WERI-Rb-1 (cell line): ENCODE measurements at regions not wholly inside any gene's neighbourhood (a gene's known extent, or its start where the extent isn't known, plus 50 kb on each side); places are given as distances from the start of the nearest gene placed in this dataset.

Experiments
- DNase-seq: peaks from one replicate; pipeline ENCODE4 v3.0.0-alpha.2; 2020
- H3K27ac ChIP-seq: fragments of 250-450 bp; sonication (Bioruptor Pico); 2 replicates; pipeline ENCODE4 v1.5.1; 2020; ENCODE audit warnings: mild to moderate bottlenecking, moderate library complexity
- H3K27me3 ChIP-seq: fragments of 250-450 bp; sonication (Bioruptor Pico); 2 replicates; pipeline ENCODE4 v1.5.1; 2021; ENCODE audit warnings: mild to moderate bottlenecking, low read depth, moderate library complexity; ENCODE audit not compliant: insufficient read depth, severe bottlenecking
- H3K36me3 ChIP-seq: fragments of 250-450 bp; sonication (Bioruptor Pico); 2 replicates; pipeline ENCODE4 v1.5.1; 2020; ENCODE audit warnings: mild to moderate bottlenecking, moderate library complexity
- H3K4me3 ChIP-seq: 2 replicates; pipeline ENCODE4 v1.5.1; 2011; ENCODE audit warnings: low read depth, mild to moderate bottlenecking, control low read depth, low read length
- H3K9me3 ChIP-seq: fragments of 250-450 bp; sonication (Bioruptor Pico); 2 replicates; pipeline ENCODE4 v1.5.1; 2021; ENCODE audit warnings: mild to moderate bottlenecking, moderate library complexity; ENCODE audit not compliant: severe bottlenecking
- CTCF ChIP-seq: IDR thresholded peaks from 2 replicates; pipeline ENCODE4 v1.5.1; 2011; ENCODE audit warnings: low read depth, mild to moderate bottlenecking, control low read depth, inconsistent platforms, low read length

GRCh38 chr10:78764846-78765430 is 303.8 kb upstream of the ZMIZ1 start:
- TF ChIP-seq CTCF: no peak
- Histone ChIP-seq H3K4me3 (no peak overlapping the region), H3K27ac (no peak overlapping the region), H3K9me3 (no peaks in the 10 kb centered on the region), H3K27me3 (no peaks in the 10 kb centered on the region), H3K36me3 (no peaks in the 10 kb centered on the region)
- DNase-seq: no peak

GRCh38 chr10:78765726-78766335 is 302.9 kb upstream of the ZMIZ1 start:
- H3K27ac ChIP-seq: no peak overlapping the region
- no peak overlapping the region for H3K4me3 ChIP-seq
- no peaks in the 10 kb centered on the region for H3K36me3 ChIP-seq
- H3K27me3 ChIP-seq: no peaks in the 10 kb centered on the region
- TF ChIP-seq CTCF: no peak
- H3K9me3 ChIP-seq: no peaks in the 10 kb centered on the region
- DNase-seq: no peak

GRCh38 chr10:78766603-78767002 is 302.2 kb upstream of the ZMIZ1 start:
- H3K36me3 ChIP-seq: no peaks in the 10 kb centered on the region
- no peak for TF ChIP-seq CTCF

GRCh38 chr10:78768041-78768835 is 300.5 kb upstream of the ZMIZ1 start:
- Histone ChIP-seq H3K4me3 (no peak overlapping the region), H3K27ac (no peak overlapping the region), H3K36me3 (no peaks in the 10 kb centered on the region), H3K9me3 (no peaks in the 10 kb centered on the region), H3K27me3 (no peaks in the 10 kb centered on the region)
- DNase-seq: no peak
- TF ChIP-seq CTCF: no peak

More at GRCh38 chr10:78766603-78767002, 302.2 kb upstream of the ZMIZ1 start:
- H3K9me3 ChIP-seq: no peaks in the 10 kb centered on the region
- DNase-seq: no peak
- no peak overlapping the region for H3K4me3 ChIP-seq
- no peak overlapping the region for H3K27ac ChIP-seq
- H3K27me3 ChIP-seq: no peaks in the 10 kb centered on the region

GRCh38 chr10:78768876-78769275 is 299.9 kb upstream of the ZMIZ1 start:
- TF ChIP-seq CTCF: no peak
- DNase-seq: no peak
- Histone ChIP-seq H3K27me3 (no peaks in the 10 kb centered on the region), H3K27ac (no peak overlapping the region), H3K4me3 (no peak overlapping the region), H3K36me3 (no peaks in the 10 kb centered on the region), H3K9me3 (no peaks in the 10 kb centered on the region)
